Nucleus accumbens (tissue), 56 donors: ENCODE measurements at regions not wholly inside any gene's neighbourhood (a gene's known extent, or its start where the extent isn't known, plus 50 kb on each side); places are given as distances from the start of the nearest gene placed in this dataset.

Experiments
- DNase-seq, 56 donors: peaks; one replicate each; lab custom pipeline; 2025; lab: John Stamatoyannopoulos, UW

- no peak for DNase-seq
Observed at GRCh38 chr7:145928937-145929336, 187.7 kb upstream of the CNTNAP2 start.

GRCh38 chr7:145919712-145920111, 196.9 kb upstream of the CNTNAP2 start:
- no peak for DNase-seq

- DNase-seq: no peak
Observed at GRCh38 chr7:145916776-145917175, 199.8 kb upstream of the CNTNAP2 start.

GRCh38 chr7:145915679-145916078, 200.9 kb upstream of the CNTNAP2 start:
- DNase-seq: no peak

- DNase-seq: no peak
Observed at GRCh38 chr7:145909991-145910513, 206.5 kb upstream of the CNTNAP2 start.

GRCh38 chr7:145903658-145904057, 212.9 kb upstream of the CNTNAP2 start:
- DNase-seq: no peak

- no peak for DNase-seq
Observed at GRCh38 chr7:145902123-145902522, 214.5 kb upstream of the CNTNAP2 start.

- DNase-seq: no peak
Observed at GRCh38 chr7:145899938-145900337, 216.7 kb upstream of the CNTNAP2 start.

GRCh38 chr7:145893925-145894535, 222.6 kb upstream of the CNTNAP2 start:
- no peak for DNase-seq

GRCh38 chr7:145884716-145885514, 231.7 kb upstream of the CNTNAP2 start:
- no peak for DNase-seq

- no peak for DNase-seq
Observed at GRCh38 chr7:145876376-145876775, 240.2 kb upstream of the CNTNAP2 start.

- DNase-seq: no peak
Observed at GRCh38 chr7:145875267-145875666, 241.3 kb upstream of the CNTNAP2 start.

GRCh38 chr7:145868935-145869334, 247.7 kb upstream of the CNTNAP2 start:
- no peak for DNase-seq

GRCh38 chr7:145862212-145862611, 254.4 kb upstream of the CNTNAP2 start:
- DNase-seq: no peak

GRCh38 chr7:145860809-145861208, 255.8 kb upstream of the CNTNAP2 start:
- DNase-seq: no peak

- DNase-seq: no peak
Observed at GRCh38 chr7:145850636-145851035, 266.0 kb upstream of the CNTNAP2 start.

GRCh38 chr7:145848691-145849090, 267.9 kb upstream of the CNTNAP2 start:
- no peak for DNase-seq

- no peak for DNase-seq
Observed at GRCh38 chr7:145845345-145845744, 271.3 kb upstream of the CNTNAP2 start.

- DNase-seq: no peak
Observed at GRCh38 chr7:145839814-145840213, 276.8 kb upstream of the CNTNAP2 start.

- DNase-seq: no peak
Observed at GRCh38 chr7:145831616-145832206, 284.9 kb upstream of the CNTNAP2 start.

GRCh38 chr7:145817687-145818086, 298.9 kb upstream of the CNTNAP2 start:
- no peak for DNase-seq

GRCh38 chr7:145812218-145812617, 304.4 kb upstream of the CNTNAP2 start:
- no peak for DNase-seq
